ENCODE measurements at regions not wholly inside any gene's neighbourhood (a gene's known extent, or its start where the extent isn't known, plus 50 kb on each side); places are given as distances from the start of the nearest gene placed in this dataset.
"Not testable (repeated sequence)": the region's sequence is repeated elsewhere in the genome, so short reads cannot be mapped to it uniquely, and the experiment has no call there.

- DNase-seq, result no peak
Measured at GRCh38 chr11:37849706-37850105, 1251.7 kb upstream of the RAG2 start.

DNA sequence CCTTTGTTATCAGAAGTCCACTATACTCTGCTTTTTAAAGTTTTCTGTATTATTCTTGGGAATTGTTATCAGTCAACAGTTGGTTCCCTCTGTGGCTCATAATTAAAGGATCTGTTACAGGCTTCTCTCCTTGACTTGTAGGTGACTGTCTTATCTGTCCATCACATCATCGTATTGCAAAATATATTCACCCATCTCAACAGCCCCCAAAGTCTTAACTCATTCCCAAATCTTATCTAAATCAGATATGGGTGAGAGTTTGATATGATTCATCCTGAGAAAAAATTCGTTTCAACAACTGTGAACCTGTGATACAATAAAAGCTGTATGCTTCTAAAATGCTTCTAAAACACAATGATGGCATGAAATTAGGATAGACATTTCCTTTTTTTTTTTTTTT is 1245.6 kb upstream of the RAG2 start:
- no peak for DNase-seq

DNA sequence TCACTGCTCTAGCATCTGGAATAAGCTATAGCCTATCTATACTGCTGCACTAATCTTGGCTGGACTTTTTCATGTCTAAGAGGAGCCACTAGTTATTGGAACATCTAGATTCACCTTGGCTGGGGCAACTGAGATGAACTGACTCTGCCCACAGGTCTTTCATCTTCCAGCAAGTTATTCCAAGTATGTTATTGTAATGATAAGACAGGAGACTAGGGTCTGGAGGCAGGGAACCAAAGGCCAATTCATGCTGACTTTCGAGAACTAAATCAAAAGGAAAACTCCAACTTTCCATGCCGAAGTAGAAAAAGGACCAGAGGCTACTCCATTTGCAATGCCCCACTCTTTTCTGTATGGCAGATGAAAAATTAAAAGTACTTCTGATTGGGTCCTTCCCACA is 1243.0 kb upstream of the RAG2 start:
- DNase-seq, result no peak

DNA sequence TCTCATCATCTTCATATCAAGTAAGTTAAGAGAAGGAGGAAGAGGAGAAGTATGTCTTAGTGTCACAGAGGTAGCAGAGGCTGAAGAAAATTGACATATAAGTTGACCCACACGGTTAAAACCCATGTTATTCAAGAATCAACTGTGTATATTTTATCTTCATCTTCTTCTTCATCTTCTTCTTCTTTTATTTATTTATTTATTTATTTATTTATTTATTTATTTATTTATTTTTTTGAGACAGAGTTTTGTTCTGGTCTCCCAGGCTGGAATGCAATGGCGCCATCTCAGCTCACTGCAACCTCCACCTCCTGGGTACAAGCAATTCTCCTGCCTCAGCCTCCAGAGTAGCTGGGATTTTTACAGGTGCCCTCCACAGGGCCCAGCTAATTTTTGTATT is 1242.3 kb upstream of the RAG2 start:
- not testable (repeated sequence) for DNase-seq

DNA sequence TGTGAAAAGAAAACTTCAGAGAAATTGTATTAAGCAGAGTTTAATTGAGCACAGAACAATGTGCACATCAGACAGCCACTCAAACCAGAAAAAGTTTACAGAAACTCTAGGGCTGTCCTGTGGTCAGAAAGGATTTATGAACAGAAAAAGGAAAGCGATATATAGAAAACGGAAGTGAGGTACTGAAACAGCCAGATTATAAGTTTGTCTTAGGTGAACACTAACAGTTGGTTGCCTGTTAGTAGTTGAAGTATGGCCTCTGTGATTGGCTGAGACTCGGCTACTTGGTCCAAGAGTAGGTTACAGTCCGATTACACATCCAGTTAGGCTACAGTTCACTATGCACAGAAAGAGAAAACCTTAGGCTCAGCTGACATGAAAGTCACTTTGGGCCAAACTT is 1232.5 kb upstream of the RAG2 start:
- DNase-seq, result no peak

GRCh38 chr11:37817727-37818270 is 1219.8 kb upstream of the RAG2 start:
- no peak for DNase-seq

- no peak for DNase-seq
Measured at GRCh38 chr11:37812281-37812880, 1214.3 kb upstream of the RAG2 start.

DNA sequence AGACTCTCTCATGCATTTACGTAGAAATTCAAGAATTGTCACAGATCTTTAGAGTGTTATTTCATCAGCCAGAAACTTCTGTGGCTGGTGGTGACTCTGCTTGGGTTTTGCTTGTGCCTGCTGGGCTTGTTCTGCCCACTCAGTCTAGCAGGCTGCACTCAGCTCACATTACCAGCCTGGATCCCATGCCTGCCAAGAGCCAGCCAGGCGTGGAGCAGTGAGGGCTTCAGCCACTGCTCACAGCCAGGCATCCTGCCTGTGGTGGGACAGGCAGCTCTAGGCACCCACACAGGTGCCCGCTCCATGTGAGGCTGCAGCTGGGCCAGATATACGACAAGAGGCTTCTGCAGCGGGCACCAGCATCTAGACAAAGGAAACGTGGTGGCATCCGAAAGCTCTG is 1213.3 kb upstream of the RAG2 start:
- no peak for DNase-seq

- no peak for DNase-seq
Measured at GRCh38 chr11:37804666-37805065, 1206.6 kb upstream of the RAG2 start.

- no peak for DNase-seq
Measured at GRCh38 chr11:37788141-37788877, 1190.3 kb upstream of the RAG2 start.

DNA sequence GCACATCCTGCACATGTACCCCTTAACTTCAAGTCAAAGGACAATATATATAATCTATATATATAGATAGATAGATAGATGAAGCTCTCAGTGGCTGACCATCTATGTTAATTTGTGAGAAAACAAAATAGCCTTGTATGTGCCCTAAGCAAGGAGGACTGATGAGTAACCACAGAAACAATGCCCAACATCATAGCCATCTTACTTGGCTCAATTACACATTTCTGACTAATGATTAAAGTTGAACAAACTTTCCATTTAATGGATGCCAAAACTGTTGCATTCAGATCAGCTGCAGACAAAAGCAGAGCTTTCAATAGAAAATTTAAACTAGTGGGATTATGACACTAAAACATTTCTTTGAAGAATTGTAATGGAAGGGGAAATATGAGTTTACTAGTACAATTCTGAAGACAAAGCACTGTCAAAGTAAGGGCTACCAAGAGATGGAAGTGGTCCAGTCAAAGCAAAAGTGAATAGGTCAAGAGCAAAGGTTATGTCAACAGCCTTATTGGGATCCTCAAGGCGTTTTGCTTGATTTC is 1188.2 kb upstream of the RAG2 start:
- DNase-seq, result no peak

DNA sequence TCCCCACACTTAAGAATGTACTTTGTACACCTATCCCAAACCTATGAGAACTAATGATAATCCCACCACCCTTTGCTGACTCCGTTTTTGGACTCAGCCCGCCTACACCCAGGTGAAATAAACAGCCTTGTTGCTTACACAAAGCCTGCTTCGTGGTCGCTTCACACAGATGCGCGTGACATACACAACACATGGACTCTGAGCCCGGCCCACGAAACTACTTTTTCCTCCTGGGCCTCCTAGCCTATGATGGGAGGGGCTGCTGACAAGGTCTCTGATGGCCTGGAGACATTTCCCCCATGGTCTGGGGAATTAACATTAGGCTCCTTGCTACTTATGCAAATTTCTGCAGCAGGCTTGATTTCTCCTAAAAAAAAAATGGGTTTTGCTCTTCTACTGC is 1176.4 kb upstream of the RAG2 start:
- no peak for DNase-seq

GRCh38 chr11:37770145-37770544 is 1172.1 kb upstream of the RAG2 start:
- no peak for DNase-seq

- DNase-seq, result no peak
Measured at GRCh38 chr11:37762079-37762478, 1164.0 kb upstream of the RAG2 start.

- no peak for DNase-seq
Measured at GRCh38 chr11:37755521-37755920, 1157.5 kb upstream of the RAG2 start.

DNA sequence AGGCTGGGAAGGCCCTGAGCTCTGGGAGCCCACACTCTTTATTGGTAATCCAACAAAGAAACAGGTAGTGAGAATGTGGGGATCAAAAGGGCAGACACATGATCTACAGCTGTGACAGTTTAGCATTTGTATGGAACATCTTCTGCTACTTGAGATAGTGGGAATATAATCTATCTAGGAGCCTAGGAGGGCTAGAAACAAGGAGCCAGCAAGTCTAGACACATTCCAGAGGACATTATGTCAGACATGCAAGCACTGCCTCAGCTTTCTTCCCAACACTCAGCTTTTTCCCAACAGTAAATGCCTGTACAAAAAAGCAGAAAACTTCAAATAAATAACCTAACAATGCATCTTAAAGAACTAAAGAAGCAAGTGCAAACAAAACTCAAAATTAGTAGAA is 1150.6 kb upstream of the RAG2 start:
- no peak for DNase-seq

- no peak for DNase-seq
Measured at GRCh38 chr11:37747121-37747520, 1149.1 kb upstream of the RAG2 start.

GRCh38 chr11:37727371-37727770 is 1129.3 kb upstream of the RAG2 start:
- no peak for DNase-seq

DNA sequence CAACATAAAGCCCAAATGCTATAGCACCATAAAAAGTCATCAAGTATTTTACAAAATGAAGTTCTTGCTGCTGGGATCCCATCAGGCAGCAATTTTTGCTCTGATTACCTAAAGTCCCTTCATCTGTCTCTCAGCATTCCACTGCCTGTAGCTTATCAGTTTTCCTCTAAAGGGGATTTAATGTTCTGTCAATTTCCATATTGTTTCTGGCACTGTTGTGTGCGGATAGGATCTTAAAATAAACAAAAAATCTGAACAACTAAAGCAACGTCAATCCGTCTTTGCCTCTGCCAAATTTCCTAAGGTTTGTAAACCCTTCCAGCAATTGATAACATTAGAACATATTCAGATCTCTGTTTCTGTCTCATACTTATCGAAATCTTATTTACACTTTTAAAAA is 1126.3 kb upstream of the RAG2 start:
- no peak for DNase-seq

GRCh38 chr11:37721485-37721884 is 1123.4 kb upstream of the RAG2 start:
- DNase-seq, result no peak

DNA sequence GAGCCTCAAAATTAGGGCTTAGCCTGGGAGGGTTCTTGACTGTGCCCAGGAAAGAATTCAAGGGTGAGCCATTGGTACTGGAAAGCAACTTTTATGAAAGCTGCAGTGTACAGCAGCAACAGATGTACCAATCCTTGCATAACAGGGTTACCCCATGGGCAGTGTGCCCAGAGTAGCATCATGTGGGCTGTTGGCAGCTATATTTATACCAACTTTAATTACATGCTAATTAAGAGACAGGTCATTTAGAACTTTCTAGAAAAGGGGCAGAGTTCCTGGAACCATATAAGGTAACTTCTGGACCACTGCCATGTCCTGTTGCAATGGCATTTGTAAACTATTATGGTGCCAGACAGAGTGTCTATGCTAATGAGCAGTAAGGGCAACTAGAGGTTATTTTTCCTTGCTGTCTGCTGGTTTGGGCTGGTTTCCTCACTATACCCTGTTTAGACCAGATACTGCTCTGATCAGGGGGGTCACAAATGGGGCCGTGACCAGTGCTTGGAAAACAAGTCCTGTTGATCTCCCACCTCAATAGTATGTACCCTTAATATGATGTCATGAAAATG is 1120.5 kb upstream of the RAG2 start:
- DNase-seq, result no peak

- DNase-seq, result no peak
Measured at GRCh38 chr11:37712251-37712650, 1114.2 kb upstream of the RAG2 start.

DNA sequence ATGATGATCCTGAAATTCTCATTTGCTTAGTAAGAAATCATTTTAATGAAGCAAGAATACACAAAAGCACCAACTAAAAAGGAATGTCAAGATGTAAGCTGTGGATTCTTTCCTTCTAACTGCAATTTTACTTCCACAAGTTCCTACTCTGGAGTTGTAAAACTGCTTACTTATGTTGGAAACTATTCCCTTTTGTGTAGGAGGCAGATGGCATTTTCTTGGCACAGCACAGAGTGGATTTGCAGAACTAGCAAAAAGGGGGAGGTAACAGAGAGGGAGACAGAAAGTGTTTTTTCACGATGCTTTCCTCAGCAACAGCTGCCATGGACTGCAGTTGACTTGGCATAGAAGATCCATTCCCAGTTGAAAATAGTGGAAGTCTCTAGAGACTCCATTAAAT is 1112.0 kb upstream of the RAG2 start:
- no peak for DNase-seq

DNA sequence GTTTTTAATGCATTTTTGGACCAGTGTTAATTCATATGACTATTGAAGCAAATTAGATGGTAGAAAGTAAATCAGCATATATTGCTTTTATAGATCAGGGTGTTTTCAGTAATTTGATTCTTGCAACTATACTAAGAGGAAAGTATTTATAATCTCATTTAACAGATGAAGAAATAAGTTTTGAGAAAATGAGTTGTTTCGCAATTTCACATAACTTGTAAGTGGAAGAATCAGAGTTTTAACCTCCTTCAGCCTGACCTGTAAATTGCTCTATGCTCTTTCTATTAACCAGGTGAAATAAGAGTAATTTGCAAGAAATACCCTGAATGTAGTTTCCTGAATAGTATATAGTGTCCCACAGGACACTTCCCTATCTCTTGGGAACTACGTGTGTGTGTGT is 1106.8 kb upstream of the RAG2 start:
- DNase-seq, result no peak
